GM12878 (cell line): ENCODE measurements at regions not wholly inside any gene's neighbourhood (a gene's known extent, or its start where the extent isn't known, plus 50 kb on each side); places are given as distances from the start of the nearest gene placed in this dataset.

ENCODE experiments used
- ATAC-seq: fragments of 200-7000 bp; cut with Tn5 transposase; 3 replicates; pipeline ENCODE4 v1.9.1; 2020; ENCODE audit warnings: mild to moderate bottlenecking, moderate library complexity
- BruUV-seq: library from RNA; stranded (reverse); fragments of 400-500 nt; replicated peaks from 2 replicates; lab custom pipeline; 2021; lab: Mats Ljungman, UMichigan
- CTCF ChIA-PET: fragments of 300-600 bp; sonication (Branson Sonifier 250); formaldehyde crosslinking; extraction: SDS; loops from one replicate; lab custom pipeline; 2021; ENCODE audit warnings: inconsistent platforms; lab: Yijun Ruan, JAX
- POLR2A ChIA-PET: fragments of 350-600 bp; formaldehyde crosslinking; extraction: SDS; loops from one replicate; lab custom pipeline; 2021; ENCODE audit warnings: inconsistent platforms; lab: Charles Lee
- RAD21 ChIA-PET: fragments of 300-600 bp; sonication (Branson Sonifier 250); formaldehyde crosslinking; loops from one replicate; lab custom pipeline; 2023; ENCODE audit warnings: antibody characterized with exemption; ENCODE audit not compliant: unreplicated experiment; lab: Charles Lee
- SMC1A ChIA-PET: fragments of 300-600 bp; sonication (Branson Sonifier 250); formaldehyde crosslinking; loops from one replicate; lab custom pipeline; 2023; ENCODE audit not compliant: unreplicated experiment, uncharacterized antibody; lab: Charles Lee
- DNase-seq: peaks from one replicate; pipeline ENCODE4 v3.0.0-alpha.2; 2011; ENCODE audit warnings: low read depth, low spot score
- FAIRE-seq: peaks from 3 replicates; lab custom pipeline; 2011; peaks lifted over from hg19 to GRCh38; lab: Jason Lieb, UNC
- H2AFZ ChIP-seq: 2 replicates; pipeline ENCODE4 v1.6.0; 2011; ENCODE audit warnings: low read depth, low read length, control low read depth; ENCODE audit not compliant: control insufficient read depth
- H3K27ac ChIP-seq: 2 replicates; pipeline ENCODE4 v1.5.1; 2011; ENCODE audit warnings: control low read depth; ENCODE audit not compliant: control insufficient read depth, insufficient read depth
- H3K27me3 ChIP-seq, 2 experiments: replicated peaks in 1 of 2; 2 replicates each; pipeline versions ENCODE4 v1.6.0 to v1.6.1; 2011; ENCODE audit warnings: low read length in 1 of 2; ENCODE audit not compliant: control insufficient read depth in 2 of 2, insufficient read depth in 2 of 2
- H3K36me3 ChIP-seq, 2 experiments: 2 replicates each; pipeline ENCODE4 v1.5.1; 2011; ENCODE audit warnings: low read length in 1 of 2; ENCODE audit not compliant: control insufficient read depth in 2 of 2, insufficient read depth in 2 of 2
- H3K4me1 ChIP-seq: 2 replicates; pipeline ENCODE4 v1.6.1; 2011; ENCODE audit warnings: mild to moderate bottlenecking, low read length, moderate library complexity, mixed read lengths; ENCODE audit not compliant: control insufficient read depth, insufficient read depth
- H3K4me2 ChIP-seq: 2 replicates; pipeline ENCODE4 v1.6.0; 2011; ENCODE audit warnings: control low read depth; ENCODE audit not compliant: control insufficient read depth, insufficient read depth
- H3K4me3 ChIP-seq: fragments of 200-600 bp; sonication (generic); 2 replicates; pipeline ENCODE4 v1.5.1; 2016
- H3K79me2 ChIP-seq: 2 replicates; pipeline ENCODE4 v1.6.0; 2011; ENCODE audit warnings: low read length; ENCODE audit not compliant: control insufficient read depth, insufficient read depth
- H3K9ac ChIP-seq: 2 replicates; pipeline ENCODE4 v1.8.0; 2011; ENCODE audit warnings: low read length, control low read depth, mixed read lengths; ENCODE audit not compliant: control insufficient read depth, insufficient read depth
- H3K9me3 ChIP-seq: replicated peaks from 3 replicates; pipeline ENCODE4 v1.5.1; 2011; ENCODE audit warnings: mild to moderate bottlenecking, low read length; ENCODE audit not compliant: control insufficient read depth, insufficient read depth
- H4K20me1 ChIP-seq: 2 replicates; pipeline ENCODE4 v1.6.0; 2011; ENCODE audit not compliant: control insufficient read depth, insufficient read depth
- ASH2L ChIP-seq: fragments of 300-600, 200-600 bp; sonication (generic); IDR thresholded peaks from 2 replicates; pipeline ENCODE4 v1.6.1; 2017; ENCODE audit warnings: low read depth, mild to moderate bottlenecking, borderline replicate concordance
- KDM1A ChIP-seq: fragments of 200-600 bp; sonication (generic); IDR thresholded peaks from 2 replicates; pipeline ENCODE4 v1.6.1; 2016; ENCODE audit warnings: borderline replicate concordance
- NR2F1 ChIP-seq: fragments of 450-650 bp; conservative IDR thresholded peaks from 2 replicates; pipeline ENCODE4 v1.6.1; 2017; ENCODE audit warnings: mild to moderate bottlenecking
- NRF1 ChIP-seq: conservative IDR thresholded peaks from 2 replicates; pipeline ENCODE4 v1.6.1; 2011; ENCODE audit warnings: mild to moderate bottlenecking, low read depth, low read length, improper control_type of control experiment
- TBL1XR1 ChIP-seq: IDR thresholded peaks from 2 replicates; pipeline ENCODE4 v1.6.1; 2012; ENCODE audit warnings: low read depth, low read length, improper control_type of control experiment
- YBX1 ChIP-seq: fragments of 450-650 bp; IDR thresholded peaks from 2 replicates; pipeline ENCODE4 v1.6.1; 2016; ENCODE audit warnings: antibody characterized with exemption
- ZBED1 ChIP-seq: IDR thresholded peaks from 2 replicates; pipeline ENCODE4 v1.6.1; 2016; ENCODE audit warnings: borderline replicate concordance
- ZNF384 ChIP-seq: IDR thresholded peaks from 2 replicates; pipeline ENCODE4 v1.6.1; 2012; ENCODE audit warnings: low read depth, mild to moderate bottlenecking, low read length, improper control_type of control experiment, borderline replicate concordance
- ZNF622 ChIP-seq: fragments of 450-650 bp; IDR thresholded peaks from 2 replicates; pipeline ENCODE4 v1.6.1; 2017; ENCODE audit warnings: mild to moderate bottlenecking, inconsistent platforms
- WGBS: methylation state at CpG from one replicate; pipeline ENCODE4 v1.1.6; 2016; ENCODE audit warnings: low lambda C conversion rate; ENCODE audit not compliant: insufficient replicate concordance, insufficient coverage; ENCODE audit errors: missing lambda C conversion rate; 5-methylcytosine and 5-hydroxymethylcytosine counted together
- in situ Hi-C: fragments of 300-500 bp; cut with MboI; formaldehyde crosslinking; loops from 9 replicates; pipeline ENCODE4 v1.14.3; 2018; ENCODE audit warnings: mixed read lengths
- intact Hi-C: fragments of 100-400 bp; cut with micrococcal nuclease; formaldehyde crosslinking; loops from one replicate; pipeline ENCODE4 v1.14.2; 2022; ENCODE audit not compliant: unreplicated experiment
- TF ChIP-seq, protein P1 (sequence below): IDR thresholded peaks from 2 replicates; pipeline ENCODE4 v1.6.1; 2011; ENCODE audit warnings: borderline replicate concordance, low read depth, mild to moderate bottlenecking, moderate library complexity, mixed read lengths, low read length; ENCODE audit not compliant: insufficient read depth; ENCODE audit errors: extremely low read length
- TF ChIP-seq, protein P2 (sequence below): fragments of 450-650 bp; IDR thresholded peaks from 2 replicates; pipeline ENCODE4 v1.6.1; 2017; ENCODE audit warnings: mild to moderate bottlenecking, moderate library complexity
- TF ChIP-seq, protein P3 (sequence below): fragments of 450-650 bp; IDR thresholded peaks from 2 replicates; pipeline ENCODE4 v1.6.1; 2014; ENCODE audit warnings: mild to moderate bottlenecking
- TF ChIP-seq, protein P4 (sequence below): fragments of 450-650 bp; formaldehyde crosslinking; IDR thresholded peaks from 2 replicates; pipeline ENCODE4 v1.4.0; 2020; ENCODE audit warnings: mild to moderate bottlenecking, moderate library complexity
- TF ChIP-seq, protein P5 (sequence below): fragments of 450-650 bp; IDR thresholded peaks from 2 replicates; pipeline ENCODE4 v1.6.1; 2017; ENCODE audit warnings: mild to moderate bottlenecking, low read depth, inconsistent platforms; ENCODE audit not compliant: poor library complexity, severe bottlenecking

DNA sequence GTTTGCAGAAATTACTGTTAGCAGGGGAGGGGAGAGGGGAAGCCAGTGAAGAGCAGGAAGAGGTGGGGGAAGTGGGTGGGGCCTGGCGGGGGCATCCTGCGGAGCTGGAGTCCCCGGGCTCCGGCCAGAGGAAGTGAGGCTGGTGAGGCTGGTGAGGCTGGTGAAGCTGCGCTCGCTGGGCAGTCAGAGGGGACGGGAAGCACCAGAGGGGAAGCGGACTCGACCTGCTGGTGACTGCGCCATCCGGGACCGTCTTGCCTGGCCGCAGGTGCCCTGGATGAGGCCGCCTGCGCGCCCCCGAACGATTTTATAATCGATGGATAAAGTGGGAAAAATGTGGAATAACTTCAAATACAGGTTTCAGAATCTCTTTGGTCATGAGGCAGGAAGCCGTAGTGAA lies 635.3 kb upstream of the MARCKS start:
- Histone ChIP-seq H3K79me2 (no peaks in the 10 kb centered on the region), H3K4me2 (no peak overlapping the region), H3K4me1 (no peaks in the 10 kb centered on the region), H4K20me1 (no peaks in the 10 kb centered on the region), H3K27ac (no peak overlapping the region), H3K9ac (no peak overlapping the region), H3K4me3 (no peak overlapping the region), H2AFZ (no peak overlapping the region), H3K36me3 (no peaks in the 10 kb centered on the region), H3K27me3 (no peaks in the 10 kb centered on the region), H3K9me3 (no peaks in the 10 kb centered on the region)
- intact Hi-C loops = no loop called here
- no TSS peak for BruUV-seq
- no peak for DNase-seq
- WGBS = 62% methylated on average over 16 of the region's 20 CpGs
- ChIA-PET CTCF (no interaction called here), RAD21 (no interaction called here), SMC1A (no interaction called here), POLR2A (no interaction called here)
- no peak for FAIRE-seq
- ATAC-seq = no peak
- in situ Hi-C loops = no loop called here
- no peak for TF ChIP-seq YBX1
- no peak for TF ChIP-seq NR2F1
- no peak for TF ChIP-seq KDM1A
- TF ChIP-seq, protein P1, sequence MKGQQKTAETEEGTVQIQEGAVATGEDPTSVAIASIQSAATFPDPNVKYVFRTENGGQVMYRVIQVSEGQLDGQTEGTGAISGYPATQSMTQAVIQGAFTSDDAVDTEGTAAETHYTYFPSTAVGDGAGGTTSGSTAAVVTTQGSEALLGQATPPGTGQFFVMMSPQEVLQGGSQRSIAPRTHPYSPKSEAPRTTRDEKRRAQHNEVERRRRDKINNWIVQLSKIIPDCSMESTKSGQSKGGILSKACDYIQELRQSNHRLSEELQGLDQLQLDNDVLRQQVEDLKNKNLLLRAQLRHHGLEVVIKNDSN = no peak
- TF ChIP-seq, protein P2, sequence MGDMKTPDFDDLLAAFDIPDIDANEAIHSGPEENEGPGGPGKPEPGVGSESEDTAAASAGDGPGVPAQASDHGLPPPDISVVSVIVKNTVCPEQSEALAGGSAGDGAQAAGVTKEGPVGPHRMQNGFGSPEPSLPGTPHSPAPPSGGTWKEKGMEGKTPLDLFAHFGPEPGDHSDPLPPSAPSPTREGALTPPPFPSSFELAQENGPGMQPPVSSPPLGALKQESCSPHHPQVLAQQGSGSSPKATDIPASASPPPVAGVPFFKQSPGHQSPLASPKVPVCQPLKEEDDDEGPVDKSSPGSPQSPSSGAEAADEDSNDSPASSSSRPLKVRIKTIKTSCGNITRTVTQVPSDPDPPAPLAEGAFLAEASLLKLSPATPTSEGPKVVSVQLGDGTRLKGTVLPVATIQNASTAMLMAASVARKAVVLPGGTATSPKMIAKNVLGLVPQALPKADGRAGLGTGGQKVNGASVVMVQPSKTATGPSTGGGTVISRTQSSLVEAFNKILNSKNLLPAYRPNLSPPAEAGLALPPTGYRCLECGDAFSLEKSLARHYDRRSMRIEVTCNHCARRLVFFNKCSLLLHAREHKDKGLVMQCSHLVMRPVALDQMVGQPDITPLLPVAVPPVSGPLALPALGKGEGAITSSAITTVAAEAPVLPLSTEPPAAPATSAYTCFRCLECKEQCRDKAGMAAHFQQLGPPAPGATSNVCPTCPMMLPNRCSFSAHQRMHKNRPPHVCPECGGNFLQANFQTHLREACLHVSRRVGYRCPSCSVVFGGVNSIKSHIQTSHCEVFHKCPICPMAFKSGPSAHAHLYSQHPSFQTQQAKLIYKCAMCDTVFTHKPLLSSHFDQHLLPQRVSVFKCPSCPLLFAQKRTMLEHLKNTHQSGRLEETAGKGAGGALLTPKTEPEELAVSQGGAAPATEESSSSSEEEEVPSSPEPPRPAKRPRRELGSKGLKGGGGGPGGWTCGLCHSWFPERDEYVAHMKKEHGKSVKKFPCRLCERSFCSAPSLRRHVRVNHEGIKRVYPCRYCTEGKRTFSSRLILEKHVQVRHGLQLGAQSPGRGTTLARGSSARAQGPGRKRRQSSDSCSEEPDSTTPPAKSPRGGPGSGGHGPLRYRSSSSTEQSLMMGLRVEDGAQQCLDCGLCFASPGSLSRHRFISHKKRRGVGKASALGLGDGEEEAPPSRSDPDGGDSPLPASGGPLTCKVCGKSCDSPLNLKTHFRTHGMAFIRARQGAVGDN = no peak
- TF ChIP-seq, protein P3, sequence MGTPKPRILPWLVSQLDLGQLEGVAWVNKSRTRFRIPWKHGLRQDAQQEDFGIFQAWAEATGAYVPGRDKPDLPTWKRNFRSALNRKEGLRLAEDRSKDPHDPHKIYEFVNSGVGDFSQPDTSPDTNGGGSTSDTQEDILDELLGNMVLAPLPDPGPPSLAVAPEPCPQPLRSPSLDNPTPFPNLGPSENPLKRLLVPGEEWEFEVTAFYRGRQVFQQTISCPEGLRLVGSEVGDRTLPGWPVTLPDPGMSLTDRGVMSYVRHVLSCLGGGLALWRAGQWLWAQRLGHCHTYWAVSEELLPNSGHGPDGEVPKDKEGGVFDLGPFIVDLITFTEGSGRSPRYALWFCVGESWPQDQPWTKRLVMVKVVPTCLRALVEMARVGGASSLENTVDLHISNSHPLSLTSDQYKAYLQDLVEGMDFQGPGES = no peak
- TF ChIP-seq ZNF384 = no peak
- TF ChIP-seq, protein P4, sequence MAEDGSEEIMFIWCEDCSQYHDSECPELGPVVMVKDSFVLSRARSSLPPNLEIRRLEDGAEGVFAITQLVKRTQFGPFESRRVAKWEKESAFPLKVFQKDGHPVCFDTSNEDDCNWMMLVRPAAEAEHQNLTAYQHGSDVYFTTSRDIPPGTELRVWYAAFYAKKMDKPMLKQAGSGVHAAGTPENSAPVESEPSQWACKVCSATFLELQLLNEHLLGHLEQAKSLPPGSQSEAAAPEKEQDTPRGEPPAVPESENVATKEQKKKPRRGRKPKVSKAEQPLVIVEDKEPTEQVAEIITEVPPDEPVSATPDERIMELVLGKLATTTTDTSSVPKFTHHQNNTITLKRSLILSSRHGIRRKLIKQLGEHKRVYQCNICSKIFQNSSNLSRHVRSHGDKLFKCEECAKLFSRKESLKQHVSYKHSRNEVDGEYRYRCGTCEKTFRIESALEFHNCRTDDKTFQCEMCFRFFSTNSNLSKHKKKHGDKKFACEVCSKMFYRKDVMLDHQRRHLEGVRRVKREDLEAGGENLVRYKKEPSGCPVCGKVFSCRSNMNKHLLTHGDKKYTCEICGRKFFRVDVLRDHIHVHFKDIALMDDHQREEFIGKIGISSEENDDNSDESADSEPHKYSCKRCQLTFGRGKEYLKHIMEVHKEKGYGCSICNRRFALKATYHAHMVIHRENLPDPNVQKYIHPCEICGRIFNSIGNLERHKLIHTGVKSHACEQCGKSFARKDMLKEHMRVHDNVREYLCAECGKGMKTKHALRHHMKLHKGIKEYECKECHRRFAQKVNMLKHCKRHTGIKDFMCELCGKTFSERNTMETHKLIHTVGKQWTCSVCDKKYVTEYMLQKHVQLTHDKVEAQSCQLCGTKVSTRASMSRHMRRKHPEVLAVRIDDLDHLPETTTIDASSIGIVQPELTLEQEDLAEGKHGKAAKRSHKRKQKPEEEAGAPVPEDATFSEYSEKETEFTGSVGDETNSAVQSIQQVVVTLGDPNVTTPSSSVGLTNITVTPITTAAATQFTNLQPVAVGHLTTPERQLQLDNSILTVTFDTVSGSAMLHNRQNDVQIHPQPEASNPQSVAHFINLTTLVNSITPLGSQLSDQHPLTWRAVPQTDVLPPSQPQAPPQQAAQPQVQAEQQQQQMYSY (CRISPR knock-in tag) = no peak
- no peak for TF ChIP-seq ZBED1
- no peak for TF ChIP-seq NRF1
- no peak for TF ChIP-seq ASH2L
- no peak for TF ChIP-seq TBL1XR1
- TF ChIP-seq, protein P5, sequence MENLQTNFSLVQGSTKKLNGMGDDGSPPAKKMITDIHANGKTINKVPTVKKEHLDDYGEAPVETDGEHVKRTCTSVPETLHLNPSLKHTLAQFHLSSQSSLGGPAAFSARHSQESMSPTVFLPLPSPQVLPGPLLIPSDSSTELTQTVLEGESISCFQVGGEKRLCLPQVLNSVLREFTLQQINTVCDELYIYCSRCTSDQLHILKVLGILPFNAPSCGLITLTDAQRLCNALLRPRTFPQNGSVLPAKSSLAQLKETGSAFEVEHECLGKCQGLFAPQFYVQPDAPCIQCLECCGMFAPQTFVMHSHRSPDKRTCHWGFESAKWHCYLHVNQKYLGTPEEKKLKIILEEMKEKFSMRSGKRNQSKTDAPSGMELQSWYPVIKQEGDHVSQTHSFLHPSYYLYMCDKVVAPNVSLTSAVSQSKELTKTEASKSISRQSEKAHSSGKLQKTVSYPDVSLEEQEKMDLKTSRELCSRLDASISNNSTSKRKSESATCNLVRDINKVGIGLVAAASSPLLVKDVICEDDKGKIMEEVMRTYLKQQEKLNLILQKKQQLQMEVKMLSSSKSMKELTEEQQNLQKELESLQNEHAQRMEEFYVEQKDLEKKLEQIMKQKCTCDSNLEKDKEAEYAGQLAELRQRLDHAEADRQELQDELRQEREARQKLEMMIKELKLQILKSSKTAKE = no peak
- no peak for TF ChIP-seq ZNF622
